Frontal cortex (tissue), 3 donors: ENCODE measurements at regions not wholly inside any gene's neighbourhood (a gene's known extent, or its start where the extent isn't known, plus 50 kb on each side); places are given as distances from the start of the nearest gene placed in this dataset.
"Not testable (repeated sequence)": the region's sequence is repeated elsewhere in the genome, so short reads cannot be mapped to it uniquely, and the experiment has no call there.

Experiments used
- DNase-seq, 2 donors: peaks; one replicate each; pipeline ENCODE4 v3.0.0; 2012; ENCODE audit warnings: low spot score in 2 of 2
- FAIRE-seq: peaks from 2 replicates; lab custom pipeline; 2012; peaks lifted over from hg19 to GRCh38; lab: Jason Lieb, UNC
- donor health status: control.
- donor health status: control.
- donor health status: control.

- FAIRE-seq: no peak
Measured at GRCh38 chr12:46884362-46884761, 58.6 kb upstream of the SLC38A4 start.

GRCh38 chr12:46886541-46887041, 60.8 kb upstream of the SLC38A4 start:
- DNase-seq (no peak), FAIRE-seq (no peak)

More at GRCh38 chr12:46884362-46884761, 58.6 kb upstream of the SLC38A4 start:
- DNase-seq: no peak

- FAIRE-seq (no peak), DNase-seq (no peak)
Measured at GRCh38 chr12:46887870-46888269, 62.1 kb upstream of the SLC38A4 start.

GRCh38 chr12:46888568-46888967, 62.8 kb upstream of the SLC38A4 start:
- DNase-seq (no peak), FAIRE-seq (no peak)

- DNase-seq (no peak), FAIRE-seq (no peak)
Measured at GRCh38 chr12:46891306-46891705, 65.5 kb upstream of the SLC38A4 start.

- FAIRE-seq (no peak), DNase-seq (no peak)
Measured at GRCh38 chr12:46892034-46892705, 66.4 kb upstream of the SLC38A4 start.

GRCh38 chr12:46892887-46893286, 67.1 kb upstream of the SLC38A4 start:
- FAIRE-seq (no peak), DNase-seq (no peak)

GRCh38 chr12:46893434-46893833, 67.6 kb upstream of the SLC38A4 start:
- no peak for FAIRE-seq

GRCh38 chr12:46895726-46896125, 69.9 kb upstream of the SLC38A4 start:
- FAIRE-seq: no peak
- no peak for DNase-seq

More at GRCh38 chr12:46893434-46893833, 67.6 kb upstream of the SLC38A4 start:
- DNase-seq: no peak

- FAIRE-seq (no peak), DNase-seq (no peak)
Measured at GRCh38 chr12:46896680-46897079, 70.9 kb upstream of the SLC38A4 start.

- FAIRE-seq (no peak), DNase-seq (no peak)
Measured at GRCh38 chr12:46898152-46898931, 72.5 kb upstream of the SLC38A4 start.

- DNase-seq (no peak), FAIRE-seq (no peak)
Measured at GRCh38 chr12:46898989-46899388, 73.2 kb upstream of the SLC38A4 start.

GRCh38 chr12:46900734-46901463, 75.1 kb upstream of the SLC38A4 start:
- FAIRE-seq (no peak), DNase-seq (no peak)

GRCh38 chr12:46901464-46902205, 75.8 kb upstream of the SLC38A4 start:
- FAIRE-seq (no peak), DNase-seq (no peak)

- DNase-seq (no peak), FAIRE-seq (no peak)
Measured at GRCh38 chr12:46903058-46903457, 77.3 kb upstream of the SLC38A4 start.

GRCh38 chr12:46904406-46905238, 78.8 kb upstream of the SLC38A4 start:
- no peak for FAIRE-seq
- DNase-seq: no peak

- not testable (repeated sequence) for FAIRE-seq, DNase-seq
Measured at GRCh38 chr12:46905239-46905627, 79.4 kb upstream of the SLC38A4 start.

- no peak for FAIRE-seq
Measured at GRCh38 chr12:46907791-46908190, 82.0 kb upstream of the SLC38A4 start.

More at GRCh38 chr12:46907791-46908190, 82.0 kb upstream of the SLC38A4 start:
- DNase-seq: no peak
